Endothelial cell of umbilical vein (primary cell): ENCODE measurements at regions not wholly inside any gene's neighbourhood (a gene's known extent, or its start where the extent isn't known, plus 50 kb on each side); places are given as distances from the start of the nearest gene placed in this dataset.

ENCODE experiments used
- BruUV-seq: library from RNA; stranded (reverse); fragments of 400-500 nt; replicated peaks from 2 replicates; lab custom pipeline; 2021; lab: Mats Ljungman, UMichigan
- CTCF ChIA-PET: fragments of 300-600, 350-600 bp; sonication (Branson Sonifier 250); formaldehyde crosslinking; loops from one replicate; lab custom pipeline; 2021; ENCODE audit warnings: antibody characterized with exemption, inconsistent platforms; lab: Charles Lee
- POLR2A ChIA-PET: fragments of 300-600, 350-600 bp; sonication (Branson Sonifier 250); formaldehyde crosslinking; loops from one replicate; lab custom pipeline; 2021; ENCODE audit warnings: antibody characterized with exemption, inconsistent platforms; lab: Charles Lee
- DNase-seq: peaks from one replicate; pipeline ENCODE4 v3.0.0-alpha.2; 2011; ENCODE audit warnings: low read depth, low spot score
- FAIRE-seq: peaks from 2 replicates; lab custom pipeline; 2011; peaks lifted over from hg19 to GRCh38; lab: Jason Lieb, UNC
- H2AFZ ChIP-seq: 2 replicates; pipeline ENCODE4 v1.6.0; 2012; ENCODE audit warnings: low read depth, low read length, control low read depth, inconsistent platforms
- H3K27ac ChIP-seq: 2 replicates; pipeline ENCODE4 v1.5.1; 2011; ENCODE audit warnings: low read depth, mild to moderate bottlenecking, control low read depth, low read length, moderate library complexity; ENCODE audit not compliant: insufficient read depth
- H3K27me3 ChIP-seq, 2 experiments: 2 replicates each; pipeline versions ENCODE4 v1.6.0 to v1.6.1; 2011; ENCODE audit warnings: low read length in 2 of 2, mixed read lengths in 1 of 2; ENCODE audit not compliant: control insufficient read depth in 2 of 2, insufficient read depth in 2 of 2
- H3K36me3 ChIP-seq, 2 experiments: 2 replicates in 1 of 2; 3 replicates in 1 of 2; pipeline ENCODE4 v1.5.1; 2011; ENCODE audit warnings: low read length in 2 of 2, mild to moderate bottlenecking in 1 of 2, moderate library complexity in 1 of 2; ENCODE audit not compliant: control insufficient read depth in 2 of 2, insufficient read depth in 2 of 2; ENCODE audit errors: extremely low read depth in 1 of 2
- H3K4me1 ChIP-seq: 3 replicates; pipeline ENCODE4 v1.5.1; 2011; ENCODE audit warnings: mild to moderate bottlenecking, low read length; ENCODE audit not compliant: control insufficient read depth, insufficient read depth; ENCODE audit errors: extremely low read depth
- H3K4me2 ChIP-seq: 2 replicates; pipeline ENCODE4 v1.6.1; 2011; ENCODE audit warnings: low read length, control low read depth, mixed read lengths; ENCODE audit not compliant: insufficient read depth
- H3K4me3 ChIP-seq, 3 experiments: fragments of 200-600 bp in 1 of 3; sonication (generic), shearing (Covaris generic) in 1 of 3; replicated peaks in 1 of 3; 2 replicates each; pipeline ENCODE4 v1.5.1; 2011 to 2016; ENCODE audit warnings: control low read depth in 3 of 3, low read length in 3 of 3, mild to moderate bottlenecking in 2 of 3, inconsistent platforms in 1 of 3, low read depth in 1 of 3, moderate library complexity in 1 of 3; ENCODE audit not compliant: insufficient read depth in 1 of 3
- H3K79me2 ChIP-seq: 2 replicates; pipeline ENCODE4 v1.6.0; 2012; ENCODE audit warnings: low read length, inconsistent platforms; ENCODE audit not compliant: control insufficient read depth, insufficient read depth
- H3K9ac ChIP-seq: replicated peaks from 2 replicates; pipeline ENCODE3; 2011; ENCODE audit warnings: low read length, control low read depth; ENCODE audit not compliant: insufficient read depth; ENCODE audit errors: extremely low read depth
- H3K9me1 ChIP-seq: replicated peaks from 3 replicates; pipeline ENCODE4 v1.6.0; 2011; ENCODE audit warnings: mild to moderate bottlenecking, low read length; ENCODE audit not compliant: control insufficient read depth, insufficient read depth; ENCODE audit errors: extremely low read depth
- H3K9me3 ChIP-seq: replicated peaks from 2 replicates; pipeline ENCODE4 v1.5.1; 2012; ENCODE audit warnings: low read length, inconsistent platforms; ENCODE audit not compliant: control insufficient read depth, insufficient read depth
- H4K20me1 ChIP-seq: replicated peaks from 2 replicates; pipeline ENCODE3; 2011; ENCODE audit warnings: mild to moderate bottlenecking, low read length; ENCODE audit not compliant: control insufficient read depth, insufficient read depth; ENCODE audit errors: extremely low read depth
- EZH2 ChIP-seq: IDR thresholded peaks from 2 replicates; pipeline ENCODE4 v1.6.1; 2012; ENCODE audit warnings: borderline replicate concordance, low read depth, mild to moderate bottlenecking, moderate library complexity, low read length, inconsistent platforms; ENCODE audit not compliant: severe bottlenecking
- FOS ChIP-seq: IDR thresholded peaks from 2 replicates; pipeline ENCODE4 v1.6.1; 2011; ENCODE audit warnings: mild to moderate bottlenecking, low read length, moderate library complexity, borderline replicate concordance; ENCODE audit not compliant: insufficient read depth
- GATA2 ChIP-seq: IDR thresholded peaks from 2 replicates; pipeline ENCODE4 v1.7.0; 2011; ENCODE audit warnings: low read depth, mild to moderate bottlenecking, moderate library complexity, mixed read lengths, low read length; ENCODE audit not compliant: insufficient read length, insufficient read depth
- JUN ChIP-seq: IDR thresholded peaks from 2 replicates; pipeline ENCODE4 v1.6.1; 2011; ENCODE audit warnings: borderline replicate concordance, low read depth; ENCODE audit not compliant: insufficient read length, insufficient read depth
- MAX ChIP-seq: IDR thresholded peaks from 2 replicates; pipeline ENCODE4 v1.6.1; 2011; ENCODE audit not compliant: insufficient read depth, insufficient read length
- MYC ChIP-seq: IDR thresholded peaks from one replicate; pipeline ENCODE4 v1.6.1; 2011; ENCODE audit warnings: mild to moderate bottlenecking, low read depth, low read length
- POLR2A ChIP-seq: IDR thresholded peaks from 2 replicates; pipeline ENCODE4 v1.6.1; 2012; ENCODE audit warnings: low read depth, mild to moderate bottlenecking, control low read depth, low read length
- POLR2AphosphoS5 ChIP-seq: IDR thresholded peaks from 2 replicates; pipeline ENCODE4 v1.6.1; 2012; ENCODE audit warnings: low read depth, mild to moderate bottlenecking, control low read depth, low read length, moderate library complexity; ENCODE audit not compliant: insufficient read depth
- dilution Hi-C: fragments of 300-500 bp; cut with MboI; formaldehyde crosslinking; loops from one replicate; pipeline ENCODE4 v1.15.0; 2019; ENCODE audit warnings: low sequenced_read_pairs; ENCODE audit not compliant: extremely low pct_ligation_motif_present
- intact Hi-C: fragments of 100-400 bp; cut with micrococcal nuclease; formaldehyde crosslinking; loops from one replicate; pipeline ENCODE4 v1.10.0; 2022
- TF ChIP-seq, protein P1 (sequence below), 2 donors: IDR thresholded peaks; 1 replicate in 1 of 2; 2 replicates in 1 of 2; pipeline ENCODE4 v1.5.1; 2011; ENCODE audit warnings: low read length in 2 of 2, mild to moderate bottlenecking in 2 of 2, moderate library complexity in 2 of 2, control low read depth in 1 of 2, inconsistent platforms in 1 of 2, low read depth in 1 of 2; ENCODE audit not compliant: insufficient read depth in 1 of 2; ENCODE audit errors: extremely low read depth in 1 of 2

DNA sequence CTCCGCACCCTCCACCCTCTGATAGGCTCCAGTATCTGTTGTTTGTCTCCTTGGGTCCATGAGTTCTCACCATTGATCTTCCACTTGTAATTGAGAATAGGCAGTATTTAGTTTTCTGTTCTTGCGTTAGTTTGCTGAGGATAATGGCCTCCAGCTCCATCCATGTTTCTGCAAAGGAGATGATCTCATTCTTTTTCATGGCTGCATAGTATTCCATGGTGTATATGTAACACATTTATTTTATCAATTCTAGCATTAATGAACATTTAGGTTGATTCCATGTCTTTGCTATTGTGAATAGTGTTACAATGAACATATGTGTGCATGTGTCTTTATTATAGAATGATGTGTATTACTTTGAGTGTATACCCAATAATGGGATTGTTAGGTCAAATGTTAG, 814.6 kb upstream of the FRG1 start:
- intact Hi-C loops = no loop called here
- BruUV-seq = no TSS peak

More for the DNA sequence above, 814.6 kb upstream of the FRG1 start:
- H3K4me2 ChIP-seq = no peak overlapping the region
- FAIRE-seq (no peak), DNase-seq (no peak)
- no peak overlapping the region for H3K4me3 ChIP-seq
- no peaks in the 10 kb centered on the region for H3K36me3 ChIP-seq
- no peak overlapping the region for H2AFZ ChIP-seq
- no peak overlapping the region for H3K9ac ChIP-seq
- no peak overlapping the region for H3K27ac ChIP-seq
- dilution Hi-C loops = no loop called here
- H3K4me1 ChIP-seq = no peaks in the 10 kb centered on the region
- H3K9me3 ChIP-seq = peaks cover 3% of the 10 kb centered on the region
- TF ChIP-seq GATA2 (no peak), POLR2A (no peak), FOS (no peak), EZH2 (no peak), JUN (no peak), MYC (no peak), POLR2AphosphoS5 (no peak), MAX (no peak)
- TF ChIP-seq, protein P1, sequence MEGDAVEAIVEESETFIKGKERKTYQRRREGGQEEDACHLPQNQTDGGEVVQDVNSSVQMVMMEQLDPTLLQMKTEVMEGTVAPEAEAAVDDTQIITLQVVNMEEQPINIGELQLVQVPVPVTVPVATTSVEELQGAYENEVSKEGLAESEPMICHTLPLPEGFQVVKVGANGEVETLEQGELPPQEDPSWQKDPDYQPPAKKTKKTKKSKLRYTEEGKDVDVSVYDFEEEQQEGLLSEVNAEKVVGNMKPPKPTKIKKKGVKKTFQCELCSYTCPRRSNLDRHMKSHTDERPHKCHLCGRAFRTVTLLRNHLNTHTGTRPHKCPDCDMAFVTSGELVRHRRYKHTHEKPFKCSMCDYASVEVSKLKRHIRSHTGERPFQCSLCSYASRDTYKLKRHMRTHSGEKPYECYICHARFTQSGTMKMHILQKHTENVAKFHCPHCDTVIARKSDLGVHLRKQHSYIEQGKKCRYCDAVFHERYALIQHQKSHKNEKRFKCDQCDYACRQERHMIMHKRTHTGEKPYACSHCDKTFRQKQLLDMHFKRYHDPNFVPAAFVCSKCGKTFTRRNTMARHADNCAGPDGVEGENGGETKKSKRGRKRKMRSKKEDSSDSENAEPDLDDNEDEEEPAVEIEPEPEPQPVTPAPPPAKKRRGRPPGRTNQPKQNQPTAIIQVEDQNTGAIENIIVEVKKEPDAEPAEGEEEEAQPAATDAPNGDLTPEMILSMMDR (IDR thresholded peaks at IDR 0.05; ENCODE audit: extremely low read depth in 1 of 2, insufficient read depth in 1 of 2, low read depth in 1 of 2, low read length in 2 of 2) = no peak
- no peaks in the 10 kb centered on the region for H3K27me3 ChIP-seq
- H3K9me1 ChIP-seq = no peaks in the 10 kb centered on the region
- H3K79me2 ChIP-seq = no peaks in the 10 kb centered on the region
- no peaks in the 10 kb centered on the region for H4K20me1 ChIP-seq
- ChIA-PET CTCF (no interaction called here), POLR2A (no interaction called here)
